ENCODE measurements at regions not wholly inside any gene's neighbourhood (a gene's known extent, or its start where the extent isn't known, plus 50 kb on each side); places are given as distances from the start of the nearest gene placed in this dataset.

GRCh38 chr6:145047891-145048290 lies 687.4 kb downstream of the EPM2A start:
- no peak for DNase-seq

GRCh38 chr6:145051661-145052060 lies 683.7 kb downstream of the EPM2A start:
- DNase-seq = no peak

- no peak for DNase-seq
Measured at GRCh38 chr6:145055567-145055966, 679.8 kb downstream of the EPM2A start.

- DNase-seq = no peak
Measured at GRCh38 chr6:145060714-145061113, 674.6 kb downstream of the EPM2A start.

- DNase-seq = no peak
Measured at GRCh38 chr6:145063091-145063490, 672.2 kb downstream of the EPM2A start.

GRCh38 chr6:145067430-145067829 lies 667.9 kb downstream of the EPM2A start:
- DNase-seq = no peak

- DNase-seq = no peak
Measured at GRCh38 chr6:145068577-145068976, 666.7 kb downstream of the EPM2A start.

- no peak for DNase-seq
Measured at GRCh38 chr6:145069966-145070365, 665.4 kb downstream of the EPM2A start.

- no peak for DNase-seq
Measured at GRCh38 chr6:145070791-145071190, 664.5 kb downstream of the EPM2A start.

- no peak for DNase-seq
Measured at GRCh38 chr6:145071836-145072235, 663.5 kb downstream of the EPM2A start.

GRCh38 chr6:145073811-145074210 lies 661.5 kb downstream of the EPM2A start:
- DNase-seq = no peak

- no peak for DNase-seq
Measured at GRCh38 chr6:145074805-145075204, 660.5 kb downstream of the EPM2A start.

- no peak for DNase-seq
Measured at GRCh38 chr6:145075425-145075824, 659.9 kb downstream of the EPM2A start.

GRCh38 chr6:145076115-145076841 lies 659.0 kb downstream of the EPM2A start:
- DNase-seq = no peak

GRCh38 chr6:145077382-145077781 lies 657.9 kb downstream of the EPM2A start:
- no peak for DNase-seq

GRCh38 chr6:145080651-145081050 lies 654.7 kb downstream of the EPM2A start:
- DNase-seq = no peak

GRCh38 chr6:145081677-145082076 lies 653.6 kb downstream of the EPM2A start:
- DNase-seq = no peak

GRCh38 chr6:145082359-145082758 lies 653.0 kb downstream of the EPM2A start:
- DNase-seq = no peak

- no peak for DNase-seq
Measured at GRCh38 chr6:145086197-145086596, 649.1 kb downstream of the EPM2A start.

GRCh38 chr6:145087034-145087433 lies 648.3 kb downstream of the EPM2A start:
- DNase-seq = no peak

- DNase-seq = no peak
Measured at GRCh38 chr6:145090801-145091585, 644.3 kb downstream of the EPM2A start.

GRCh38 chr6:145091586-145092142 lies 643.7 kb downstream of the EPM2A start:
- DNase-seq = no peak

GRCh38 chr6:145092554-145092953 lies 642.8 kb downstream of the EPM2A start:
- DNase-seq = no peak

- DNase-seq = no peak
Measured at GRCh38 chr6:145093226-145093625, 642.1 kb downstream of the EPM2A start.

Data from SHP77 treated with DMSO at 0.1 percent for 48 hours (cell line).